GM12873 (cell line): ENCODE measurements at regions not wholly inside any gene's neighbourhood (a gene's known extent, or its start where the extent isn't known, plus 50 kb on each side); places are given as distances from the start of the nearest gene placed in this dataset.

Experiments used
- CTCF ChIP-seq: IDR thresholded peaks from 2 replicates; pipeline ENCODE4 v1.5.1; 2012; ENCODE audit warnings: low read depth, mild to moderate bottlenecking, moderate library complexity, low read length, control low read depth; ENCODE audit not compliant: insufficient read depth; ENCODE audit errors: missing control alignments

DNA sequence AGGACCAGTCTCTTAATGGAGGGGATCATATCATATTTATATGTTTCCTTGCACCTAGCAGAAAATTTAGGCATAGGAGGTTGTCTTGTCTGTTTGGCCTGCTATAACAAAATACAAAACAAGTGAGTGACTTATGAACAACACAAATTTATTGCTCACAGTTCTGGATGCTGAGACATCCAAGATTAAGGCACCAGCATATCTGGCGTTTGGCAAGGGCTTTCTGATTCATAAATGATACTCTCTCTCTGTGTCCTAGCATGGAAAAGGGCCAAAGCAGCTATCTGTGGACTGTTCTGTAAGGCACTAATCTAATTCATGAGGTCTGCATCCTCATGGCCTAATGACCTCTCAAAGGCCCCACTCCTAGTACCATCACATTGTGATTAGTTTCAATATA, 683.0 kb downstream of the NR2F2 start:
- TF ChIP-seq CTCF, result no peak

GRCh38 chr15:97014001-97014400, 683.5 kb downstream of the NR2F2 start:
- no peak for TF ChIP-seq CTCF

DNA sequence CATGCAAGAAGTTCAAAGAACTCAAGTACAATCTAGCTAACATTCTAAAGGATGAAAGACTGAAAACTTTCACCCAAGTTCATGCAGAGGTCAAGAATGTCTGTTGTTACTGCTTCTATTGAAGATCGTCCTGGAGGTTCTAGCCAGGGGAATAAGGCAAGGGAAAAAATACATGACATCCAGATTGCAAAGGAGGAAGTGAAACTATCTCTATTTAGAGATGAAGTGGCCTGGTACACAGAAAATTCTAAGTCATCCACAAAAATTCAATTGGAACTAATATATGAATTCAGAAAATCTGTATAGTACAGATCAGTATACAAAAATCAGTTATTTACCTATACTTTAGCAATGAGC, 693.0 kb downstream of the NR2F2 start:
- no peak for TF ChIP-seq CTCF

DNA sequence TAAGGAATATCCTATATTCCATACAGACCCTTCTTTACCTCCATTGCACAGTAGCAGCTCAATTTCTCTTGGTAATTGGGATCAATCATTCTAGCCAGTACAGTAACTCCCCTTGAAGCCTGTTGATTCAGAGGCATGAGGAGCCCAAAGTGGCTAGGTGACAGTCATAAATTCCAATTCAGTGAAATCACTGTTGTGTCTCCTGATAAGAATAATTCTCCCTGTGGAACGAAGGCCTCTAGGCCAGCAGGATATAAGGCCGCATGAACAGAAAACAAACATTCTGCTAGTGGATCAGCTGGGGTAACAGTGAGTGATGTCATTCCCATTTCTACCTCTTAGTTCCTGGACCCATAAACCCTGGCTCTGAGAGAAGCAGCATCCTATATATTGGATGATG, 696.3 kb downstream of the NR2F2 start:
- no peak for TF ChIP-seq CTCF

GRCh38 chr15:97027772-97028171, 697.3 kb downstream of the NR2F2 start:
- TF ChIP-seq CTCF, result no peak

GRCh38 chr15:97030251-97030650, 699.8 kb downstream of the NR2F2 start:
- no peak for TF ChIP-seq CTCF

GRCh38 chr15:97036301-97036700, 705.8 kb downstream of the NR2F2 start:
- TF ChIP-seq CTCF, result no peak

DNA sequence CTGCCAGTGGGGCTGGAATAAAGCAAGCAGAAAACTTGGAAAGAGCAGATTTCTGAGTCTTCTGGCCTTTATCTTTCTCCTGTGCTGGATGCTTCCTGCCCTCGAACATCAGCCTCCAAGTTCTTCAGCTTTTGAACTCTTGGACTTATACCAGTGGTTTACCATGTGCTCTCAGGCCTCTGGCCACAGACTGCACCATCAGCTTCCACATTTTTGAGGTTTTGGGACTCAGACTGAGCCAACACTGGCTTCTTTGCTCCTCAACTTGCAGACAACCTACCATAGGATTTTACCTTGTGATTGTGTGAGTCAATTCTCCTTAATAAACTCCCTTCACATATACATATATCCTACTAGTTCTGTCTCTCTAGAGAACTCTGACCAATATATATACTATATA, 706.6 kb downstream of the NR2F2 start:
- no peak for TF ChIP-seq CTCF
